Psoas muscle (tissue), 7 donors: ENCODE measurements at regions not wholly inside any gene's neighbourhood (a gene's known extent, or its start where the extent isn't known, plus 50 kb on each side); places are given as distances from the start of the nearest gene placed in this dataset.

Source experiments
- ATAC-seq, 4 donors: fragments of 200-7000 bp; cut with Tn5 transposase; one replicate each; pipeline ENCODE4 v1.9.1; 2020; ENCODE audit warnings: moderate library complexity in 3 of 4, mild to moderate bottlenecking in 2 of 4
- DNase-seq, 2 donors: peaks; one replicate each; pipeline ENCODE4 v3.0.0-alpha.2; 2020
- H3K27ac ChIP-seq: fragments of 200-600 bp; one replicate; pipeline ENCODE4 v1.8.0; 2022
- H3K27me3 ChIP-seq, 3 donors: fragments of 200-600 bp in 1 of 3; one replicate each; pipeline versions ENCODE4 v1.6.1 to v1.8.0; 2013 to 2022; ENCODE audit warnings: low read length in 2 of 3, mild to moderate bottlenecking in 2 of 3, moderate library complexity in 1 of 3; ENCODE audit not compliant: insufficient read depth in 3 of 3
- H3K36me3 ChIP-seq, 2 donors: fragments of 200-600 bp in 1 of 2; one replicate each; pipeline versions ENCODE4 v1.6.1 to v1.8.0; 2013 to 2022; ENCODE audit warnings: low read depth in 1 of 2, mild to moderate bottlenecking in 1 of 2, moderate library complexity in 1 of 2; ENCODE audit not compliant: insufficient read depth in 1 of 2
- H3K4me1 ChIP-seq: fragments of 200-600 bp; one replicate; pipeline ENCODE4 v1.8.0; 2022
- H3K4me3 ChIP-seq: fragments of 200-600 bp; one replicate; pipeline ENCODE4 v1.8.0; 2022; ENCODE audit warnings: mild to moderate bottlenecking
- H3K9me3 ChIP-seq: fragments of 200-600 bp; one replicate; pipeline ENCODE4 v1.8.0; 2022
- WGBS, 3 donors: extraction: QIAGEN DNeasy Blood & Tissue Kit; methylation state at CpG; one replicate each; pipeline versions ENCODE4 v1.1.6 to v1.1.7; 2013; 5-methylcytosine and 5-hydroxymethylcytosine counted together
- intact Hi-C, 2 donors: fragments of 100-400 bp; cut with DNase I; formaldehyde crosslinking; loops; one replicate each; pipeline versions ENCODE4 v1.11.0 to v1.14.2; 2022
- TF ChIP-seq, protein P1 (sequence below): fragments of 200-600 bp; IDR thresholded peaks from one replicate; pipeline ENCODE4 v1.8.0; 2022; ENCODE audit warnings: antibody characterized with exemption
- donor health status: healthy with polysubstance abuse.
- donor health status: DM: no; HTN: no; CAD: no; lungs with moderate emphysema.
- donor health status: Bipolar disorder and iron deficiency.
- donor health status: healthy.
- donor health status: DM: yes; HTN: yes; CAD: no.
- donor health status: DM: no; HTN: no; CAD: no.
- donor health status: DM: yes; HTN: yes; CAD: no.

DNA sequence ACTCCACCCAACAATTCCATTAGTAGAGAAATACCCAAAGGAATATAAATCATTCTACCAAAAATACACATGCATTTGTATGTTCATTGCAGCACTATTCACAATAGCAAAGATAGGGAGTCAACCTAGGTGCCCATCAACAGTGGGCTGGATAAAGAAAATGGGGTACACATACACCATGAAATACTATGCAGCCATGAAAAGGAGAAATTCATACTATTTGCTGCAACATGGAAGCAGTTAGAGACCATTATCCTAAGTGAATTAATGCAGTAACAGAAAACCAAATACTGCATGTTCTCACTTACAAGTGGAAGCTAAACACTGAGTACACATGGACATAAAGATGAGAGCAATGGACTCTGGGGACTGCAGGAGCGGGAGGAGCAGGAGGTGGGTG, 72.4 kb upstream of the MBOAT1 start:
- 85 to 96% (median 93%) methylated on average over 1 of the region's 1 CpG for WGBS, 3 donors
- ATAC-seq (no peak), DNase-seq (no peak)
- H3K4me3 ChIP-seq = no peak overlapping the region
- H3K4me1 ChIP-seq = no peaks in the 10 kb centered on the region
- no peaks in the 10 kb centered on the region for H3K9me3 ChIP-seq
- H3K27ac ChIP-seq = no peak overlapping the region
- peaks cover 0 to 2% (median 0%) of the 10 kb centered on the region in 3 donors for H3K27me3 ChIP-seq
- TF ChIP-seq, protein P1, sequence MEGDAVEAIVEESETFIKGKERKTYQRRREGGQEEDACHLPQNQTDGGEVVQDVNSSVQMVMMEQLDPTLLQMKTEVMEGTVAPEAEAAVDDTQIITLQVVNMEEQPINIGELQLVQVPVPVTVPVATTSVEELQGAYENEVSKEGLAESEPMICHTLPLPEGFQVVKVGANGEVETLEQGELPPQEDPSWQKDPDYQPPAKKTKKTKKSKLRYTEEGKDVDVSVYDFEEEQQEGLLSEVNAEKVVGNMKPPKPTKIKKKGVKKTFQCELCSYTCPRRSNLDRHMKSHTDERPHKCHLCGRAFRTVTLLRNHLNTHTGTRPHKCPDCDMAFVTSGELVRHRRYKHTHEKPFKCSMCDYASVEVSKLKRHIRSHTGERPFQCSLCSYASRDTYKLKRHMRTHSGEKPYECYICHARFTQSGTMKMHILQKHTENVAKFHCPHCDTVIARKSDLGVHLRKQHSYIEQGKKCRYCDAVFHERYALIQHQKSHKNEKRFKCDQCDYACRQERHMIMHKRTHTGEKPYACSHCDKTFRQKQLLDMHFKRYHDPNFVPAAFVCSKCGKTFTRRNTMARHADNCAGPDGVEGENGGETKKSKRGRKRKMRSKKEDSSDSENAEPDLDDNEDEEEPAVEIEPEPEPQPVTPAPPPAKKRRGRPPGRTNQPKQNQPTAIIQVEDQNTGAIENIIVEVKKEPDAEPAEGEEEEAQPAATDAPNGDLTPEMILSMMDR = no peak
- intact Hi-C loops = no loop called here
- H3K36me3 ChIP-seq = no peaks in the 10 kb centered on the region

DNA sequence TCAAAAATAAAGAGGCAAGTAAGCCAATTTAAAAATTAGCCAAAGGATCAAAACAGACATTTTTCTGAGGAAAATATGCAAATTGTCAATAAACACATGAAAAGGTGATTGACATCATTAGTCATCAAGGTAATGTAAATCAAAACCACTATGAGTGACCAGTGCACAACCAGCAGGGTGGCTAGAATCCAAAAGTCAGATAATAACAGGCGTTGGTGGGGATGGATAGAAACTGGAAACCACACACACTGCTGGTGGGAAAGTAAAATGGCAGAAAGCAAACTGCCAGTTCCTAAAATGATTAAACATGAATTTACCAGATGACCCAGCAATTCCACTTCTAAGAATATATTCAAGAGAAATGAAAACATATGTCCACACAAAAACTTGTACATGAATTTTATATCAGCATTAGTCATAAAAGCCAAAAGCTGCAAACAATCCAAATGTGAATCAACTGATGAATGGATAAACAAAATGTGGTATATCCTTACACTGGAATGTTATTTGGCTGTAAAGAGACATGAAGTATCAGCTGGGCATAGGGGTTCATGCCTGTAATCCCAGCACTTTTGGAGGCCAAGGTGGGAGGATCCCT, 74.8 kb upstream of the MBOAT1 start:
- Histone ChIP-seq H3K4me1 (no peaks in the 10 kb centered on the region), H3K36me3 (no peaks in the 10 kb centered on the region), H3K9me3 (no peaks in the 10 kb centered on the region), H3K4me3 (no peak overlapping the region), H3K27me3 (peaks cover 0 to 2% (median 0%) of the 10 kb centered on the region in 3 donors), H3K27ac (no peak overlapping the region)
- TF ChIP-seq, protein P1 = no peak
- ATAC-seq (no peak), DNase-seq (no peak)
- intact Hi-C loops = no loop called here
- WGBS, 3 donors = 47 to 58% (median 54%) methylated on average over 1 of the region's 1 CpG

DNA sequence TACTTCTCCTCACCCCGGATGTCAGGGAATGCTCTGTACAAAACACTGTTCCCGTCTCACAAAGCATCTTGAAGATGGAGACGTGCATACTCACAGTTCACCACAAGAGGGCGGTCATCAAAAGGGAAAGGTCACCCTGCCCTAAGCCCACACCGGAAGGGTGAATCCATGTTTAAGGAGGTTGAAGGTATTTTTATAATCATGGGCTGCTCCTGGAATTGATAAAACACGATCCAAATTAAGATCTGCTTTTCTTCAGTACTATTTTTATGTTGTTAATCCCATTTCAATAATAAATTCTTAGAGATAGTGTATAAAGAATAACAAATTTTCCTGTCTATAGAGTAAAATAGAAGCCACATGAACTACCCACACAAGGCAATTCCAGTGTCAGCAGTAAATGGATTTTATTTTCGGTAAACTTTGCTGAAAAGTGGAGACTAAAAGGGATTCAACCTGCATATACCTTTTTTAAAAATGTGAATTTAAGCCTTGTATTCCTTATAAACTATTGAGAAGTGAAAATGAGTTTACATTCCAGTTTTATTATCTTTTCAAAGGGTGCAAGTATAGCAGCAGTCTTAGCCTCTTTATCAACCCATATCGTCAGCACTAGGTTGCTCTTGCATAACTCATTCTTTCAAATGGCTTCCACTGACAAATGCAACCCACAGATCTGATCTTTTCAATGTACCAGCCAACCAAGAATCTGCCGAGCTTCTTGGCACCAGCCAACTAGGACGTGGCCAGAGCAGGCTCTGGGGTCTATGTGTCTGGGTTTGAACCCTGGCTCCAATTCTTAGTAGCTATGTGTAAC, 79.7 kb upstream of the MBOAT1 start:
- Histone ChIP-seq H3K27ac (no peak overlapping the region), H3K36me3 (no peaks in the 10 kb centered on the region), H3K4me1 (no peaks in the 10 kb centered on the region), H3K9me3 (no peaks in the 10 kb centered on the region), H3K27me3 (no peaks in the 10 kb centered on the region), H3K4me3 (no peak overlapping the region)
- TF ChIP-seq, protein P1 = peak; percentile 96
- intact Hi-C loops = loop anchor here (2.0 to 5.0 kb wide), 3 partner anchors 105 to 237 kb away; partner anchors contain the start of gene E2F3 (in 1 of the 2)
- WGBS, 3 donors = 10 to 17% (median 10%) methylated on average over 10 of the region's 10 CpGs
- ATAC-seq (peak; percentile 87 to 95 (median 90)), DNase-seq (peak; percentile 55 to 59)

DNA sequence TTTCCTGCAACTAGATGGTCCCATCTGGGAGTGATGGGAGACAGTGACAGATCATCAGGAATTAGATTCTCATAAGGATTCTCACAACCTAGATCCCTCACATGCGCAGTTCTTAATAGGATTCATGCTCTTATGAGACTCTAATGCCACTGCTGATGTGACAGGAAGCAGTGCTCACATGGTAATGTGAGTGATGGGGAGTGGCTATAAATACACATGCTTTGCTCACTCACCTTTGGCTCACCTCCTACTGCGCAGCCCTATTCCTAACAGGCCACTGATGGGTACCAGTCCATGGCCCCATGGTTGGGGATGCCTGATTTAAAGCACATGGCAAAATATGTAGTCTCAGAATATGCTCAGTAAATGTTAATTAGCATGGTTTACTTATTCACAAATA, 80.6 kb upstream of the MBOAT1 start:
- Histone ChIP-seq H3K4me3 (no peak overlapping the region), H3K36me3 (no peaks in the 10 kb centered on the region), H3K4me1 (no peaks in the 10 kb centered on the region), H3K9me3 (no peaks in the 10 kb centered on the region), H3K27ac (no peak overlapping the region), H3K27me3 (no peaks in the 10 kb centered on the region)
- 90 to 98% (median 94%) methylated on average over 2 of the region's 2 CpGs for WGBS, 3 donors
- DNase-seq (no peak), ATAC-seq (peak in 1 of 4 donors; percentile 40)
- intact Hi-C loops = loop anchor here (5.0 kb wide), 2 partner anchors 104 to 109 kb away; partner anchors contain the start of gene E2F3 (in 1 of the 2)
- TF ChIP-seq, protein P1 = no peak
